ENCODE measurements at regions not wholly inside any gene's neighbourhood (a gene's known extent, or its start where the extent isn't known, plus 50 kb on each side); places are given as distances from the start of the nearest gene placed in this dataset.

- Histone ChIP-seq H3K36me3 (ENCODE audit: control insufficient read depth, low read length) (no peaks in the 10 kb centered on the region), H3K27ac (ENCODE audit: low read depth, low read length) (no peak overlapping the region), H3K4me1 (ENCODE audit: control insufficient read depth, low read length) (no peaks in the 10 kb centered on the region), H3F3A (ENCODE audit: control insufficient read depth, insufficient read depth) (no peaks in the 10 kb centered on the region), H3K4me2 (ENCODE audit: low read length) (no peak overlapping the region), H3K9me3 (ENCODE audit: control insufficient read depth, insufficient read depth, low read length) (no peaks in the 10 kb centered on the region), H3K79me2 (ENCODE audit: control insufficient read depth, low read length) (no peaks in the 10 kb centered on the region), H3K9me2 (replicated peaks; ENCODE audit: control insufficient read depth, low read length) (no peaks in the 10 kb centered on the region), H4K20me1 (ENCODE audit: control insufficient read depth, insufficient read depth, low read depth, low read length) (no peaks in the 10 kb centered on the region), H3K27me3 (ENCODE audit: control insufficient read depth, low read length) (no peaks in the 10 kb centered on the region), H3K4me3 (ENCODE audit: low read length) (no peak overlapping the region)
- TF ChIP-seq EZH2phosphoT487 (IDR thresholded peaks at IDR 0.05; ENCODE audit: borderline replicate concordance, low read length) (no peak), CTCF (IDR thresholded peaks at IDR 0.05; ENCODE audit: low read depth, low read length, poor library complexity, severe bottlenecking) (no peak)
Measured at GRCh38 chr4:63458010-63458409, 951.2 kb downstream of the TECRL start.

- Histone ChIP-seq H3K79me2 (ENCODE audit: control insufficient read depth, low read length) (no peaks in the 10 kb centered on the region), H3K4me3 (ENCODE audit: low read length) (no peak overlapping the region), H3K27ac (ENCODE audit: low read depth, low read length) (no peak overlapping the region), H3K4me2 (ENCODE audit: low read length) (no peak overlapping the region), H4K20me1 (ENCODE audit: control insufficient read depth, insufficient read depth, low read depth, low read length) (no peaks in the 10 kb centered on the region), H3K9me2 (replicated peaks; ENCODE audit: control insufficient read depth, low read length) (no peaks in the 10 kb centered on the region), H3K27me3 (ENCODE audit: control insufficient read depth, low read length) (no peaks in the 10 kb centered on the region), H3F3A (ENCODE audit: control insufficient read depth, insufficient read depth) (no peaks in the 10 kb centered on the region), H3K36me3 (ENCODE audit: control insufficient read depth, low read length) (no peaks in the 10 kb centered on the region), H3K9me3 (ENCODE audit: control insufficient read depth, insufficient read depth, low read length) (no peaks in the 10 kb centered on the region), H3K4me1 (ENCODE audit: control insufficient read depth, low read length) (no peaks in the 10 kb centered on the region)
- TF ChIP-seq EZH2phosphoT487 (IDR thresholded peaks at IDR 0.05; ENCODE audit: borderline replicate concordance, low read length) (no peak), CTCF (IDR thresholded peaks at IDR 0.05; ENCODE audit: low read depth, low read length, poor library complexity, severe bottlenecking) (no peak)
Measured at GRCh38 chr4:63440236-63440635, 969.0 kb downstream of the TECRL start.

- Histone ChIP-seq H3F3A (ENCODE audit: control insufficient read depth, insufficient read depth) (no peaks in the 10 kb centered on the region), H3K36me3 (ENCODE audit: control insufficient read depth, low read length) (no peaks in the 10 kb centered on the region), H3K9me3 (ENCODE audit: control insufficient read depth, insufficient read depth, low read length) (no peaks in the 10 kb centered on the region), H4K20me1 (ENCODE audit: control insufficient read depth, insufficient read depth, low read depth, low read length) (no peaks in the 10 kb centered on the region), H3K4me3 (ENCODE audit: low read length) (no peak overlapping the region), H3K79me2 (ENCODE audit: control insufficient read depth, low read length) (no peaks in the 10 kb centered on the region), H3K27ac (ENCODE audit: low read depth, low read length) (no peak overlapping the region), H3K9me2 (replicated peaks; ENCODE audit: control insufficient read depth, low read length) (no peaks in the 10 kb centered on the region), H3K27me3 (ENCODE audit: control insufficient read depth, low read length) (no peaks in the 10 kb centered on the region), H3K4me2 (ENCODE audit: low read length) (no peak overlapping the region), H3K4me1 (ENCODE audit: control insufficient read depth, low read length) (no peaks in the 10 kb centered on the region)
- no peak for TF ChIP-seq CTCF (IDR thresholded peaks at IDR 0.05; ENCODE audit: low read depth, low read length, poor library complexity, severe bottlenecking)
Measured at GRCh38 chr4:63430105-63430504, 979.1 kb downstream of the TECRL start.

GRCh38 chr4:63396269-63396668, 1013.0 kb downstream of the TECRL start:
- no peak overlapping the region for H3K4me3 ChIP-seq (ENCODE audit: low read length)
- no peaks in the 10 kb centered on the region for H4K20me1 ChIP-seq (ENCODE audit: control insufficient read depth, insufficient read depth, low read depth, low read length)
- H3K79me2 ChIP-seq (ENCODE audit: control insufficient read depth, low read length) = no peaks in the 10 kb centered on the region
- H3K9me2 ChIP-seq (replicated peaks; ENCODE audit: control insufficient read depth, low read length) = no peaks in the 10 kb centered on the region
- H3K9me3 ChIP-seq (ENCODE audit: control insufficient read depth, insufficient read depth, low read length) = peaks cover 9% of the 10 kb centered on the region; the same call in 1 of the 2 replicates
- H3K4me1 ChIP-seq (ENCODE audit: control insufficient read depth, low read length) = no peaks in the 10 kb centered on the region
- H3K27me3 ChIP-seq (ENCODE audit: control insufficient read depth, low read length) = no peaks in the 10 kb centered on the region
- no peaks in the 10 kb centered on the region for H3K36me3 ChIP-seq (ENCODE audit: control insufficient read depth, low read length)
- H3K4me2 ChIP-seq (ENCODE audit: low read length) = no peak overlapping the region
- no peak for TF ChIP-seq CTCF (IDR thresholded peaks at IDR 0.05; ENCODE audit: low read depth, low read length, poor library complexity, severe bottlenecking)
- H3F3A ChIP-seq (ENCODE audit: control insufficient read depth, insufficient read depth) = no peaks in the 10 kb centered on the region
- H3K27ac ChIP-seq (ENCODE audit: low read depth, low read length) = no peak overlapping the region

Data from DOHH2 (cell line).